Nucleus accumbens (tissue), 56 donors: ENCODE measurements at regions not wholly inside any gene's neighbourhood (a gene's known extent, or its start where the extent isn't known, plus 50 kb on each side); places are given as distances from the start of the nearest gene placed in this dataset.

Experiments
- DNase-seq, 56 donors: peaks; one replicate each; lab custom pipeline; 2025; lab: John Stamatoyannopoulos, UW

GRCh38 chr14:101325319-101325718 is 236.0 kb upstream of the DIO3 start:
- DNase-seq, result no peak

- no peak for DNase-seq
Measured at GRCh38 chr14:101328412-101329028, 232.8 kb upstream of the DIO3 start.

GRCh38 chr14:101330416-101331140 is 230.7 kb upstream of the DIO3 start:
- no peak for DNase-seq

- DNase-seq, result no peak
Measured at GRCh38 chr14:101331141-101331525, 230.2 kb upstream of the DIO3 start.

- no peak for DNase-seq
Measured at GRCh38 chr14:101331661-101332169, 229.6 kb upstream of the DIO3 start.

- no peak for DNase-seq
Measured at GRCh38 chr14:101332281-101332680, 229.0 kb upstream of the DIO3 start.

GRCh38 chr14:101333335-101334280 is 227.7 kb upstream of the DIO3 start:
- DNase-seq, result no peak

GRCh38 chr14:101334656-101335055 is 226.6 kb upstream of the DIO3 start:
- DNase-seq, result no peak

GRCh38 chr14:101335061-101335661 is 226.1 kb upstream of the DIO3 start:
- DNase-seq, result no peak

GRCh38 chr14:101336183-101336582 is 225.1 kb upstream of the DIO3 start:
- DNase-seq, result no peak

- no peak for DNase-seq
Measured at GRCh38 chr14:101337053-101337452, 224.2 kb upstream of the DIO3 start.

GRCh38 chr14:101340556-101340955 is 220.7 kb upstream of the DIO3 start:
- no peak for DNase-seq

- no peak for DNase-seq
Measured at GRCh38 chr14:101347893-101348777, 213.2 kb upstream of the DIO3 start.

- DNase-seq, result no peak
Measured at GRCh38 chr14:101349108-101349507, 212.2 kb upstream of the DIO3 start.

- no peak for DNase-seq
Measured at GRCh38 chr14:101350021-101350420, 211.3 kb upstream of the DIO3 start.

- no peak for DNase-seq
Measured at GRCh38 chr14:101350691-101351090, 210.6 kb upstream of the DIO3 start.

- no peak for DNase-seq
Measured at GRCh38 chr14:101351146-101351545, 210.1 kb upstream of the DIO3 start.

- DNase-seq, result no peak
Measured at GRCh38 chr14:101351769-101352168, 209.5 kb upstream of the DIO3 start.

- no peak for DNase-seq
Measured at GRCh38 chr14:101352567-101352966, 208.7 kb upstream of the DIO3 start.

- no peak for DNase-seq
Measured at GRCh38 chr14:101353422-101353821, 207.9 kb upstream of the DIO3 start.
